ENCODE measurements at regions not wholly inside any gene's neighbourhood (a gene's known extent, or its start where the extent isn't known, plus 50 kb on each side); places are given as distances from the start of the nearest gene placed in this dataset.
"Not testable (repeated sequence)": the region's sequence is repeated elsewhere in the genome, so short reads cannot be mapped to it uniquely, and the experiment has no call there.

GRCh38 chr5:122674385-122674784 is 100.5 kb upstream of the SNX2 start:
- DNase-seq = no peak

DNA sequence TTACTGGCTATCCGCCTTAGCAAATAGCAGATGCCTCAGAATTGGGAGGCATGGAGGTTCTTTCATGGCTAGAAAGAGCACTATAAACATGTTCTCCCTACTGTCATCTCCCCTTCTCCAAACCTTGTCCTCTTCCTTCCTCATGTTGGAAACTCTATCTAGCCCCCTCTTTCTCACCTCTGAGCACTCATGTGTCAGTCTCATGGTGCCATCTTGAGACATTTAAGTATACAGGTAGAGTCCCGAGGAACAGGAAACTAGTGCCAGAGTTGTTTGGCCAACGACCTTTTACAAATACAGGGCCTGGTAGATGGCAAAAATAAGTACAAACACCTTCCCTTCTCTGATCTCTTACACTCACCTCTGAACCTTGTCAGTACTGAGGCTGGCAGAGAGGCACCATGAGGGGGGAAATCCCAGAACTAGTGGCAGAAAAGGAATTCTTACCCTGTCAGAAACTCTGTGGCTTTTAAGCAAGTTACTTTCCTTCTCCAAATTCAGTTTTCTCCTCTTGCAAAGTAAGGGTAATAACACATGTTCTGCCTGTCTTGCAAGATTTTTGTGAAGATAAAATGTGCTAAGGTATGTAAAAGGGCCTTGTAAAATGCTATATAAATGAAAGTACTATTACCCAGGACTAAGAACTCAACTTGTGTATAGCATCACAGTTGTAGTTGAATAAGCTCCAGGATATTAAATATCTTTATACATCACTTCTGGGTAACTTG is 94.1 kb upstream of the SNX2 start:
- no peak for DNase-seq

GRCh38 chr5:122683631-122684030 is 91.2 kb upstream of the SNX2 start:
- no peak for DNase-seq

- no peak for DNase-seq
These were observed 84.6 kb upstream of the SNX2 start for GRCh38 chr5:122690266-122690665.

DNA sequence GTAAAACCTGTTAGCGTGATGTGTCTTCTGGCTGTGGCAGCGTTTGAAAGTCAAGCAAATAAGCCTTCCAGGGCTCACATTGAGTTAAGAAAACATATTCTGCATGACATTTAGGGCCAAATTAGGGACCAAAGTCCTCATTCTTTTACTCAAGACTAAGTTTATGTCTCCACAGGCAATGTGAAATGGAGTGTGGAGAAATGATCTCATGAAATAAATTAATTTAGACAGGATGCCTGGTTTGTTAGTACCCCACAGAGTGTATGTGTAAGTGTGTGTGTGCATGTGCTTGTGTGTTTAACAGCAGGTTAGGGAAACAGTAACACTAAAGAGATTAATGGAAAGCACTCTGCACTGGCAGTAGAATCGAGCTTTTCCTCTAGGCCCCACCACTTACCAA is 82.9 kb upstream of the SNX2 start:
- DNase-seq = no peak

DNA sequence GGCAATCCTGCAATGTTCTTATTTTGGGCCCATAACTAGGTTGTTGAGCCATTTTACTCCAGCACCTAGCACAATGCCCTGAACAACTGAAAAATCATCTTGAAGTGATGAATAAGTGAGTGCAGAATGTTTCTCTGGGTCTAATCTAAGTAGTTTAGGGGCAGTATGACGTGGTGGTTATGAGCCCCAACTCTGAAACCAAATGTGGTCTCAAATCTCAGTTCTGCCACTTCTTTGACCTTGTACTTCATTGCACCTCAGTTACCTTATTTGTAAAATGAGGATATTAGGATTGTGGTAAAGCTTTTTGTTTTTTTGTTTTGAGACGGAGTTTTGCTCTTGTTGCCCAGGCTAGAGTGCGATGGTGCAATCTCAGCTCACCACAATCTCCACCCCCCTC is 80.9 kb upstream of the SNX2 start:
- no peak for DNase-seq

- no peak for DNase-seq
These were observed 80.0 kb upstream of the SNX2 start for GRCh38 chr5:122694884-122695283.

DNA sequence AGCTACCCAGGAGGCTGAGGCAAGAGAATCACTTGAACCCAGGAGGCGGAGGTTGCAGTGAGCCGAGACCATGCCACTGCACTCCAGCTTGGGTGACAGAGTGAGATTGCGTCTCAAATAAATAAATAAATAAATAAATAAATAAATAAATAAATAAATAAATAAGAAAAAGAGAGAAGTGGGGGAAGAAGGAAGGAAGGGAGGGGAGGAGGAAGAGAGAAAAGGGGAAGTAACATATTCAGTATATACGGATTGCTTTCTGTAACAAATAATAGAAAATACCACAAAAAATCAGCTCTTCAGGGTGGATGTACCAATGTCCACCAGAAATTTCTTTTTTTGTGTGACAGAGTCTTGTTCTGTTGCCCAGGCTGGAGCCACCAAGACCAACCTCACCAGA is 78.1 kb upstream of the SNX2 start:
- not testable (repeated sequence) for DNase-seq

- no peak for DNase-seq
These were observed 77.7 kb upstream of the SNX2 start for GRCh38 chr5:122697191-122697590.

DNA sequence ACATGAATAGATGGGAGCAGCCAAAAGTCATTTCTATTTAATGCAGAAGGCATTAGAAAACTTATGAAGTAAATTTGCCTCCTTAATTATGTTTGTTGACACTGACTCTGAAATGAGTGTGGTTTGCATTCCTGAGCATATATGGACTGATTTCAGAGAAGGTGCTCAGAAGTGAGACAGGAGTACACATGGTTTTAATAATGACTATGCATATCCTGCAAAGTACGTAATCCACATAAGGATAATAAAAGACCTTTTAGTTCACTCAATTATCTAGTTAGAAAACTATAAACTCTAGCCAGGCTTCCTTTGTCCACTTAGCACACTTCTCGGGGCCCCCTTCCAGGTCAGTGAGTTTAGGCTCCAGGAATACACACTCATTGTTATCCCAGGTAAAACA is 75.7 kb upstream of the SNX2 start:
- no peak for DNase-seq

DNA sequence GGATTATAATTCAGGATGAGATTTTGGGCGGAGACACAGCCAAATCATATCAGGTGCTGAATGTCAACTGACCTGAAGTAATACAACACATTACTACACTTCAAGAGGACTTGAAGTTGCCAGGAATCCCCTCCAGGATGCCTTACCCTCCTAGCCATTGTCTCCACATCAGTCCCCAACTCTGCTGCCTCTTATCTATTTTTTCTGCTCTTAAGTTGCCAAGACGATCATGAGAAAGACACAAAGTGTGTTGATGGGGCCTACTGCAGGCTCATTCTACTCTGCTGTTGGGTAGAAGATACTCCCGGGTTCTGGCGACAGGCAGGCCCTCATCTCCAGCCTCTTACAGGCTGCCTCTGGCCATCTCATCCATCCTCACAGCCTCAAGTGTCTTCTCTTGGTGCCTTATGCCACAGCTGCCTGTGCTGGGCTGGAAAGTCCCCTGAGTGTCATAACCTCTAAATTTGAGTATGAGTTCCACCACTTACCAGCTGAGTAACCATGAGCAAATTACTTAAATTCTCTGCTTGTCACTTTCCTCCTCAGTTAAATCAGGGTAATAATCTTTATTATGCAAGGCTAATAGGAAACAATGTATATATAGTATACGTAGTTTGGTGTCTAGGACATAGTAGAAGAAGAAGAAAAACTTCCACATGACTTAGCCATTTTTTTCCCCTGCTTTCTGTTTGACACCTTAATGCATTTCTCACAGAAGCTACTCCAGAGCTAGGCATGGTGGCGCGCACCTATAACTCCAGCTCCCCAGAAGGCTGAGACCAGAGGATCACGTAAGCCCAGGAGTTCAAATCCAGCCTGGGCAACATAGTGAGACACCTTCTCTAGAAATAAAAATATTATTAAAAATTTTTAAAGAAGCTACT is 73.0 kb upstream of the SNX2 start:
- no peak for DNase-seq

GRCh38 chr5:122702524-122702875 is 72.4 kb upstream of the SNX2 start:
- DNase-seq = no peak

- no peak for DNase-seq
These were observed 71.7 kb upstream of the SNX2 start for GRCh38 chr5:122703203-122703602.

DNA sequence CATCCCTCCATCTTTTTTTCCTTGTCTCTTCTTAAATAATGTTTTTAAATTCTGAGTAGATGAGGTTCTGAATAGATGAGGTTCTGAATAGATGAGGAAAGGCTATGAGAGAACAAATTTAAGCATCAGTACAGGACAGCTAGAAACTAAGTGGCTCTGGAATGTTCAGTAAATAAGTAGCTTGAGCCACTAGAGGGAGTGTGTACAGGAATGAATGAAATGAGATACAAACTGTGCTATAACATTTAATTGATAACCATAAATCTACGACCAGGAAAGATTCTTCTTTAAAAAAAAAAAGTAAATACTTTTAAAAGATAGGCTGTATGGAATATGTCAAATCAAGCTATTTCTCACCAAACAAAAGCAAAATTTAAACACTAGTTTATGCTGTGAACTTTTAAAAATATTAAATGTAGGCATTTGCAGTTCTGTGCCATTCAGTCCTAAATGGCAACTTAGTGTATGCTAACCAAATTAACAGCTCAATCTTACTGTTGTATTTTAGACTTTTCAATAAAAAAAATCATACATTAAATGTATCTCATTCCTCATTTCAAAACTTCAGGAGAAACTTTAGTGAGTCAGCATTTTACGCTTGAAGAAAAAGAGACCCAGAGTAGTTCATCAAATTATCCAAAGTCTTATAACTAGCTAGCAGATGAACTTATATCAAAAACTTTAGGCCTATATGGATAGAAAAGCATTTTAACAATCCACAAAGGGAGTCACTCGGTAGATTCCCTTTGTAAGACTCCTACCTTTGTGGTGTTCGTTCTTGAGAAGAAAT is 70.4 kb upstream of the SNX2 start:
- DNase-seq = no peak

- DNase-seq = no peak
These were observed 69.0 kb upstream of the SNX2 start for GRCh38 chr5:122705851-122706250.

DNA sequence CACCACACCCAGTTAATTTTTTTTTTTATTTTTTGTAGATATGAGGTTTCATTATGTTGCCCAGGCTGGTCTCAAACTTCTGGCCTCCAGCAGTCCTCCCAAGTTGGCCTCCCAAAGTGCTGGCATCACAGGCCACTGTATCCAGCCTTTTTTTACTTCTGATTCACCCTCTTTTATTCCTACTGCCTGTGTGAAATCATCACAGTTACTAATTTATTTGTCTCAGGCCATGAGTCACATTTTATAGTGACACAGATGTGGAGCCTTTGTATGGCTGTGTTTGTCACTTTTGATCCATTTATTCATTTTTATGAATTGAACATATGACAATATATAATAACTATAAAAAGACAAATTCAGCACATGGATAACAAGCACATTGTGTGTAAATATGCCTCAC is 67.1 kb upstream of the SNX2 start:
- no peak for DNase-seq

DNA sequence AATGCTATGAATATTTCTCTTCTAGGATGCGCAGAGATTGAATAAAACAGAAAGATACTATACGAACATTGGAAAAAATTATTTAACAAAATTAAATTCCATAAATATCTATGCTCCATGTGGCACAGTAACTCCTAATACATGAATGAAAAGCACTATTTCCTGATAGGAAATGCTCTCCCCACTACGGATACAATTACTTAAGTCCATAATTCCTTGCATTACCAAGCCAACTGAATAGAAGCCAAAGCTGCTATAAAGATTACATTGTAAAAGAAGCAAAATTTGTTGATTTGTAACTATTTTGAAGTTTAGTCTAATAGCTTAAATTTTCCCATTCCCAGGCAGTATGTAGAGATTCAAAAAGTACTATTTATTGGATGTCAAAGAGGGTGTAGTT is 61.8 kb upstream of the SNX2 start:
- no peak for DNase-seq

DNA sequence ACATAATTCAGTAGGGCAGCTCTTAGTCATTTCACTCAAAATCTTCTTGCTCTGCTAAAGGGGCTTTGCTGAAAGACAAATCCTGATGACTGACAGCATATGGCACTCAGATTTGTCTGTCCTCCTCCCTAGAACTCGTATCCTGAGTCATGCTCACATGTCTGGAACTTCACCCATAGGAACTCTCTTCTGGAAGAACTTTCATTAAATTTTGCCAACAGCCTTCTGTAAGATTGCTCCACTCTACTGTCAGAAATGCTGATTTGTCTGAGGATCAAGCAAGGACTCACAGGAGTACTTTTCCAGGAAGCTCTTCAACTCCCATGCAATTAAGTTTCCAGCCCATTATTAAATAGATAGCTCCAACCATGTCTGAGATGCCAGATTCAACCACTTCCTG is 59.8 kb upstream of the SNX2 start:
- DNase-seq = no peak

GRCh38 chr5:122718611-122719010 is 56.3 kb upstream of the SNX2 start:
- no peak for DNase-seq

GRCh38 chr5:122719991-122720746 is 54.7 kb upstream of the SNX2 start:
- DNase-seq = no peak

DNA sequence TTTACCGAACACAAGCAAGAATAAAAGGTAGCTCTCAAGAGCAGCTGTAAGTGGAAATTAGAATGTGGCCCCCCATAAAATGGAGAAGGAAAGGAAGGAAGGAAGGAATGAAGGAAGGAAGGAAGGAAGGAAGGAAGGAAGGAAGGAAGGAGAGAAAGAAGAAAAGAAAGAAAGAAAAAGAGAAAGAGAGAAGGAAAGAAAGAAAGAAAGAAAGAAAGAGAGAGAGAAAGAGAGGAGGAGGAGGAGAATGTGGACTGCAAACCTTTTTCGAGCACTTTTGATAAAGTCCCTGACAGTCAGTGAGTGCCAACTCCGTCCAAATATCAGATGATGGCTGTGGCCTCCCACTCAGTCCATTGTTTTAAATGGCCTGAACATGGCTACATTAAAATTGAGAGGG is 53.8 kb upstream of the SNX2 start:
- no peak for DNase-seq

DNA sequence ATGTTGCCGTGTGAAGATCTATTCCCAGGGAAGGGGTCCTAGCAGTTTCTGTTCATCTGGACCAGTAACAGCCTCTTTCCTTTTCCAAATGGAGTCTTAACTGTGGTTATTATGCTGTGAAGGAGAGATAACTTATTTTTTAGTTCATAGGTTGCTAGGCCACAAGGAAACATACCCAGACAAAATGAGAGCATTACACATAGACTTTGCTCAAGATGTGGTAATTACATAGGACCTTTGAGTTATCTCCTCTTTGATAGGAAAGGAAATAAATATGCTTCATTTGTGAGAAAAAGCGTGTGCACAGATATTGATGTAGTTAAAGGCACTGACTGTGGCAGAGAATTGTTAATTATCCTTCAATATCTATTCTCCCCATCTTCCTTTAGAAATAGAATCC is 52.5 kb upstream of the SNX2 start:
- DNase-seq = no peak

Data from hindlimb muscle (tissue), 1 donor.